Endodermal cell (in vitro differentiated cells): ENCODE measurements at regions not wholly inside any gene's neighbourhood (a gene's known extent, or its start where the extent isn't known, plus 50 kb on each side); places are given as distances from the start of the nearest gene placed in this dataset.

Experiments
- DNase-seq: peaks from one replicate; pipeline ENCODE4 v3.0.0-alpha.2; 2017
- H3K27ac ChIP-seq: 2 replicates; pipeline ENCODE4 v1.5.1; 2013; ENCODE audit warnings: mild to moderate bottlenecking, low read depth, low read length, moderate library complexity
- H3K27me3 ChIP-seq: 2 replicates; pipeline ENCODE4 v1.6.1; 2013; ENCODE audit warnings: mild to moderate bottlenecking, low read length, moderate library complexity; ENCODE audit not compliant: insufficient read depth, control insufficient read depth, poor library complexity, severe bottlenecking
- H3K36me3 ChIP-seq: 2 replicates; pipeline ENCODE4 v1.7.0; 2013; ENCODE audit warnings: mild to moderate bottlenecking, low read length, moderate library complexity; ENCODE audit not compliant: control insufficient read depth, insufficient read depth
- H3K4me1 ChIP-seq: one replicate; pipeline ENCODE4 v1.7.0; 2013; ENCODE audit warnings: low read length; ENCODE audit not compliant: control insufficient read depth, insufficient read depth
- H3K4me3 ChIP-seq: 2 replicates; pipeline ENCODE4 v1.5.1; 2013; ENCODE audit warnings: mild to moderate bottlenecking, low read length, moderate library complexity
- H3K9ac ChIP-seq: 2 replicates; pipeline ENCODE4 v1.6.1; 2013; ENCODE audit warnings: mild to moderate bottlenecking, low read length, moderate library complexity; ENCODE audit not compliant: poor library complexity, severe bottlenecking; ENCODE audit errors: extremely low read depth
- H3K9me3 ChIP-seq: 2 replicates; pipeline ENCODE4 v1.6.1; 2013; ENCODE audit warnings: mild to moderate bottlenecking, low read length, moderate library complexity; ENCODE audit not compliant: control insufficient read depth
- H3K27ac Mint-ChIP-seq: 2 replicates; pipeline ENCODE4 v1.8.0; 2020; ENCODE audit warnings: mixed read lengths
- H3K27me3 Mint-ChIP-seq: 2 replicates; pipeline ENCODE4 v1.8.0; 2021; ENCODE audit warnings: mild to moderate bottlenecking, mixed read lengths; ENCODE audit not compliant: insufficient read depth
- H3K36me3 Mint-ChIP-seq: 2 replicates; pipeline ENCODE4 v1.8.0; 2020; ENCODE audit warnings: low read depth, mixed read lengths
- H3K4me1 Mint-ChIP-seq: 2 replicates; pipeline ENCODE4 v1.8.0; 2020; ENCODE audit warnings: mixed read lengths
- H3K4me3 Mint-ChIP-seq: 2 replicates; pipeline ENCODE4 v1.8.0; 2020; ENCODE audit warnings: mild to moderate bottlenecking, moderate library complexity, mixed read lengths
- H3K9me3 Mint-ChIP-seq: 2 replicates; pipeline ENCODE4 v1.8.0; 2020; ENCODE audit warnings: mild to moderate bottlenecking, mixed read lengths
- WGBS, 2 experiments: methylation state at CpG; one replicate each; pipeline versions ENCODE4 v1.1.5 to v1.1.7; 2013; ENCODE audit warnings: missing lambda C conversion rate in 2 of 2, mixed read lengths in 1 of 2; ENCODE audit not compliant: insufficient coverage in 1 of 2, insufficient read length in 1 of 2; 5-methylcytosine and 5-hydroxymethylcytosine counted together
- TF ChIP-seq, protein P1 (sequence below): fragments of 200-600 bp; sonication (generic); conservative IDR thresholded peaks from 2 replicates; pipeline ENCODE4 v1.5.0; 2021; ENCODE audit warnings: antibody characterized with exemption, mild to moderate bottlenecking

GRCh38 chr2:129347486-129348217, 631.8 kb upstream of the RAB6C start:
- H3K27ac Mint-ChIP-seq: no peak overlapping the region
- WGBS, 2 experiments: 91 to 94% methylated on average over 9 to 11 of the region's 11 CpGs

GRCh38 chr2:129354631-129355030, 624.8 kb upstream of the RAB6C start:
- H3K27ac ChIP-seq: no peak overlapping the region
- H3K27me3 Mint-ChIP-seq: peaks cover 2% of the 10 kb centered on the region
- no peaks in the 10 kb centered on the region for H3K36me3 ChIP-seq
- TF ChIP-seq, protein P1, sequence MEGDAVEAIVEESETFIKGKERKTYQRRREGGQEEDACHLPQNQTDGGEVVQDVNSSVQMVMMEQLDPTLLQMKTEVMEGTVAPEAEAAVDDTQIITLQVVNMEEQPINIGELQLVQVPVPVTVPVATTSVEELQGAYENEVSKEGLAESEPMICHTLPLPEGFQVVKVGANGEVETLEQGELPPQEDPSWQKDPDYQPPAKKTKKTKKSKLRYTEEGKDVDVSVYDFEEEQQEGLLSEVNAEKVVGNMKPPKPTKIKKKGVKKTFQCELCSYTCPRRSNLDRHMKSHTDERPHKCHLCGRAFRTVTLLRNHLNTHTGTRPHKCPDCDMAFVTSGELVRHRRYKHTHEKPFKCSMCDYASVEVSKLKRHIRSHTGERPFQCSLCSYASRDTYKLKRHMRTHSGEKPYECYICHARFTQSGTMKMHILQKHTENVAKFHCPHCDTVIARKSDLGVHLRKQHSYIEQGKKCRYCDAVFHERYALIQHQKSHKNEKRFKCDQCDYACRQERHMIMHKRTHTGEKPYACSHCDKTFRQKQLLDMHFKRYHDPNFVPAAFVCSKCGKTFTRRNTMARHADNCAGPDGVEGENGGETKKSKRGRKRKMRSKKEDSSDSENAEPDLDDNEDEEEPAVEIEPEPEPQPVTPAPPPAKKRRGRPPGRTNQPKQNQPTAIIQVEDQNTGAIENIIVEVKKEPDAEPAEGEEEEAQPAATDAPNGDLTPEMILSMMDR: no peak
- H3K27me3 ChIP-seq: no peaks in the 10 kb centered on the region
- WGBS, 2 experiments: 75% methylated on average over 2 of the region's 2 CpGs; no CpG with 5 or more reads in 1 of the 2 experiments
- no peak overlapping the region for H3K4me3 ChIP-seq
- H3K4me1 Mint-ChIP-seq: no peaks in the 10 kb centered on the region
- no peak overlapping the region for H3K9ac ChIP-seq
- H3K4me1 ChIP-seq: no peaks in the 10 kb centered on the region
- no peaks in the 10 kb centered on the region for H3K9me3 Mint-ChIP-seq
- no peak for DNase-seq
- H3K4me3 Mint-ChIP-seq: no peak overlapping the region
- no peaks in the 10 kb centered on the region for H3K9me3 ChIP-seq
- H3K36me3 Mint-ChIP-seq: no peaks in the 10 kb centered on the region
- no peak overlapping the region for H3K27ac Mint-ChIP-seq

More at GRCh38 chr2:129347486-129348217, 631.8 kb upstream of the RAB6C start:
- H3K9ac ChIP-seq: no peak overlapping the region
- no peaks in the 10 kb centered on the region for H3K4me1 Mint-ChIP-seq
- no peak overlapping the region for H3K4me3 ChIP-seq
- no peak overlapping the region for H3K4me3 Mint-ChIP-seq
- H3K36me3 Mint-ChIP-seq: no peaks in the 10 kb centered on the region
- no peak overlapping the region for H3K27ac ChIP-seq
- no peaks in the 10 kb centered on the region for H3K9me3 Mint-ChIP-seq
- no peaks in the 10 kb centered on the region for H3K36me3 ChIP-seq
- no peak for DNase-seq
- TF ChIP-seq, protein P1: no peak
- no peaks in the 10 kb centered on the region for H3K27me3 ChIP-seq
- no peaks in the 10 kb centered on the region for H3K4me1 ChIP-seq
- H3K27me3 Mint-ChIP-seq: peaks cover 8% of the 10 kb centered on the region
- no peaks in the 10 kb centered on the region for H3K9me3 ChIP-seq

DNA sequence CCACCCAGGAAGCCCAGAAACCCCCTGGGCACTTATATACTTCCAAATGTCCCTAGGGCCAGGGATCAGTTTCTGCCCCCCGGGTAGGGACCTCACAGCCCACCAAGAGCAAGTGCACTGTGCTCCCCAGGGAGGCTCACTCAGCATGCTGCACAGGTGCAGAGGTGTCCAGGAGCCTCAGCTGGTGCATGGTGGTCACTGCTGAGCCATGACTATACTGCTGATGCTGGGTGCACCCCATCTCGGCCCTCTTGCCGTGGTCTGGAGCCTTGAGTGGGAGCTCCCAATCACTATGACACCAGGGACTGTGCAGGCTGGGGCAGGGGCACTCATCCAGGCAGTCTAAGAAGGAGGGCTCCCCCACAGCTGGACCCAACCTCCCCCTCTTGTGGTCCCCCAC, 617.8 kb upstream of the RAB6C start:
- Histone ChIP-seq H3K9me3 (no peaks in the 10 kb centered on the region), H3K4me1 (no peaks in the 10 kb centered on the region), H3K27ac (no peak overlapping the region), H3K9ac (no peak overlapping the region), H3K27me3 (no peaks in the 10 kb centered on the region), H3K4me3 (no peak overlapping the region), H3K36me3 (no peaks in the 10 kb centered on the region)
- Mint-ChIP-seq H3K4me1 (no peaks in the 10 kb centered on the region), H3K27ac (no peak overlapping the region), H3K36me3 (no peaks in the 10 kb centered on the region), H3K9me3 (no peaks in the 10 kb centered on the region), H3K4me3 (no peak overlapping the region), H3K27me3 (peaks cover 2% of the 10 kb centered on the region)
- TF ChIP-seq, protein P1: no peak
- WGBS, 2 experiments: 91 to 100% methylated on average over 2 to 3 of the region's 3 CpGs
- no peak for DNase-seq
